ENCODE measurements at regions not wholly inside any gene's neighbourhood (a gene's known extent, or its start where the extent isn't known, plus 50 kb on each side); places are given as distances from the start of the nearest gene placed in this dataset.

DNA sequence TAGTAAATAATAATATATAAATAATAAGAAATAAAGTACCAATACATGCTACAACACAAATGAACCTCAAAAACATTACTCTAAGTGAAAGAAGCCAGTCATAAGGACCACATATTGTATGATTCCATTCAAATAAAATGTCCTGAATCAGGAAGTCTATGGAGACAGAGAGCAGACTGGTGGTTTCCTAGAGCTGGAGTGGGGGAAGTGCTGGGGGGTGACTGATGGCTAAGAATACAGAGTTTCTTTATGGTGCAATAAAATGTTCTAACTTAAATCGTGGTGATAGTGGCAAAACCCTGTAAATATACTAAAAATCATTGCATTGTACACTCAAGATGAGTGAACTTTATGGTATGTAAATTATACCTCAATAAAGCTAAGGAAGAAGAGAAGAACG, 376.5 kb downstream of the BUD13 start:
- TF ChIP-seq, protein P1, sequence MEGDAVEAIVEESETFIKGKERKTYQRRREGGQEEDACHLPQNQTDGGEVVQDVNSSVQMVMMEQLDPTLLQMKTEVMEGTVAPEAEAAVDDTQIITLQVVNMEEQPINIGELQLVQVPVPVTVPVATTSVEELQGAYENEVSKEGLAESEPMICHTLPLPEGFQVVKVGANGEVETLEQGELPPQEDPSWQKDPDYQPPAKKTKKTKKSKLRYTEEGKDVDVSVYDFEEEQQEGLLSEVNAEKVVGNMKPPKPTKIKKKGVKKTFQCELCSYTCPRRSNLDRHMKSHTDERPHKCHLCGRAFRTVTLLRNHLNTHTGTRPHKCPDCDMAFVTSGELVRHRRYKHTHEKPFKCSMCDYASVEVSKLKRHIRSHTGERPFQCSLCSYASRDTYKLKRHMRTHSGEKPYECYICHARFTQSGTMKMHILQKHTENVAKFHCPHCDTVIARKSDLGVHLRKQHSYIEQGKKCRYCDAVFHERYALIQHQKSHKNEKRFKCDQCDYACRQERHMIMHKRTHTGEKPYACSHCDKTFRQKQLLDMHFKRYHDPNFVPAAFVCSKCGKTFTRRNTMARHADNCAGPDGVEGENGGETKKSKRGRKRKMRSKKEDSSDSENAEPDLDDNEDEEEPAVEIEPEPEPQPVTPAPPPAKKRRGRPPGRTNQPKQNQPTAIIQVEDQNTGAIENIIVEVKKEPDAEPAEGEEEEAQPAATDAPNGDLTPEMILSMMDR (IDR thresholded peaks at IDR 0.05; ENCODE audit: poor library complexity, severe bottlenecking) = no peak
- no peak for TF ChIP-seq POLR2AphosphoS5 (IDR thresholded peaks at IDR 0.05)

All from neural cell (in vitro differentiated cells).